IMR-90 (cell line): ENCODE measurements at regions not wholly inside any gene's neighbourhood (a gene's known extent, or its start where the extent isn't known, plus 50 kb on each side); places are given as distances from the start of the nearest gene placed in this dataset.

ENCODE experiments used
- ATAC-seq: fragments of 200-7000 bp; cut with Tn5 transposase; 2 replicates; pipeline ENCODE4 v1.9.1; 2020; ENCODE audit warnings: low read depth, mild to moderate bottlenecking, moderate library complexity
- BruUV-seq: library from RNA; stranded (reverse); fragments of 400-500 nt; replicated peaks from 2 replicates; lab custom pipeline; 2021; lab: Mats Ljungman, UMichigan
- CTCF ChIA-PET: fragments of 300-600 bp; formaldehyde crosslinking; extraction: SDS; loops from one replicate; lab custom pipeline; 2021; ENCODE audit warnings: antibody characterized with exemption; lab: Yijun Ruan, JAX
- POLR2A ChIA-PET: fragments of 300-600 bp; sonication (Branson Sonifier 250); formaldehyde crosslinking; loops from one replicate; lab custom pipeline; 2022; ENCODE audit warnings: antibody characterized with exemption; ENCODE audit not compliant: unreplicated experiment; lab: Charles Lee
- DNase-seq: peaks from one replicate; pipeline ENCODE4 v3.0.0; 2013
- H2AFZ ChIP-seq: replicated peaks from 2 replicates; pipeline ENCODE3; 2013; ENCODE audit warnings: low read length, mild to moderate bottlenecking; ENCODE audit not compliant: poor library complexity
- H2AK5ac ChIP-seq: 2 replicates; pipeline ENCODE4 v1.6.1; 2013; ENCODE audit warnings: low read depth, low read length, inconsistent platforms
- H2AK9ac ChIP-seq: replicated peaks from 2 replicates; pipeline ENCODE3; 2013; ENCODE audit warnings: mild to moderate bottlenecking, low read depth, low read length, moderate library complexity; ENCODE audit not compliant: poor library complexity
- H2BK120ac ChIP-seq: 2 replicates; pipeline ENCODE4 v1.6.1; 2013; ENCODE audit warnings: low read depth, low read length, inconsistent platforms
- H2BK15ac ChIP-seq: 3 replicates; pipeline ENCODE4 v1.6.1; 2013; ENCODE audit warnings: low read depth, low read length, inconsistent platforms
- H2BK20ac ChIP-seq: 2 replicates; pipeline ENCODE4 v1.6.1; 2013; ENCODE audit warnings: low read depth, mild to moderate bottlenecking, inconsistent platforms, low read length, moderate library complexity
- H2BK5ac ChIP-seq: 2 replicates; pipeline ENCODE4 v1.6.1; 2013; ENCODE audit warnings: mild to moderate bottlenecking, low read depth, low read length, inconsistent platforms; ENCODE audit not compliant: poor library complexity, severe bottlenecking
- H3K14ac ChIP-seq: replicated peaks from 2 replicates; pipeline ENCODE4 v1.6.1; 2013; ENCODE audit warnings: low read depth, low read length, inconsistent platforms
- H3K18ac ChIP-seq: 2 replicates; pipeline ENCODE4 v1.6.1; 2013; ENCODE audit warnings: low read depth, low read length, control low read depth
- H3K23ac ChIP-seq: 2 replicates; pipeline ENCODE4 v1.6.1; 2013; ENCODE audit warnings: low read depth, low read length, inconsistent platforms
- H3K27ac ChIP-seq: 2 replicates; pipeline ENCODE4 v1.5.1; 2013; ENCODE audit warnings: mild to moderate bottlenecking, control low read depth, low read length; ENCODE audit not compliant: insufficient read depth
- H3K27me3 ChIP-seq: 2 replicates; pipeline ENCODE4 v1.6.1; 2013; ENCODE audit warnings: low read length; ENCODE audit not compliant: control insufficient read depth, insufficient read depth
- H3K36me3 ChIP-seq: 2 replicates; pipeline ENCODE4 v1.6.1; 2013; ENCODE audit warnings: low read length, mixed read lengths; ENCODE audit not compliant: control insufficient read depth, insufficient read depth
- H3K4ac ChIP-seq: 2 replicates; pipeline ENCODE4 v1.6.1; 2013; ENCODE audit warnings: low read depth, low read length, inconsistent platforms
- H3K4me1 ChIP-seq: 2 replicates; pipeline ENCODE4 v1.6.1; 2013; ENCODE audit warnings: low read length, mixed read lengths; ENCODE audit not compliant: control insufficient read depth, insufficient read depth
- H3K4me2 ChIP-seq: 2 replicates; pipeline ENCODE4 v1.6.1; 2013; ENCODE audit warnings: low read depth, mild to moderate bottlenecking, control low read depth, low read length, moderate library complexity
- H3K4me3 ChIP-seq: 2 replicates; pipeline ENCODE4 v1.5.1; 2013; ENCODE audit warnings: low read depth, mild to moderate bottlenecking, control low read depth, low read length, moderate library complexity; ENCODE audit not compliant: insufficient read depth
- H3K56ac ChIP-seq: 2 replicates; pipeline ENCODE4 v1.6.1; 2013; ENCODE audit warnings: low read length, inconsistent platforms; ENCODE audit not compliant: insufficient read depth; ENCODE audit errors: extremely low read depth
- H3K79me1 ChIP-seq, 2 experiments: 2 replicates each; pipeline ENCODE4 v1.6.1; 2013; ENCODE audit warnings: low read length in 2 of 2, inconsistent platforms in 1 of 2, low read depth in 1 of 2
- H3K9ac ChIP-seq: 2 replicates; pipeline ENCODE4 v1.6.1; 2013; ENCODE audit warnings: low read depth, low read length, control low read depth
- H3K9me1 ChIP-seq: 2 replicates; pipeline ENCODE4 v1.6.1; 2013; ENCODE audit warnings: low read length, inconsistent platforms; ENCODE audit not compliant: insufficient read depth
- H3K9me3 ChIP-seq: 2 replicates; pipeline ENCODE4 v1.6.1; 2013; ENCODE audit warnings: low read length; ENCODE audit not compliant: control insufficient read depth, insufficient read depth
- H4K20me1 ChIP-seq: 2 replicates; pipeline ENCODE4 v1.6.1; 2013; ENCODE audit warnings: low read length, inconsistent platforms; ENCODE audit not compliant: insufficient read depth
- H4K5ac ChIP-seq: 2 replicates; pipeline ENCODE4 v1.6.1; 2013; ENCODE audit warnings: mild to moderate bottlenecking, low read depth, low read length, control low read depth
- H4K8ac ChIP-seq, 2 experiments: 2 replicates each; pipeline ENCODE4 v1.6.1; 2013; ENCODE audit warnings: low read depth in 2 of 2, low read length in 2 of 2, control low read depth in 1 of 2, inconsistent platforms in 1 of 2
- H4K91ac ChIP-seq: 2 replicates; pipeline ENCODE4 v1.6.1; 2013; ENCODE audit warnings: low read depth, low read length, inconsistent platforms; ENCODE audit not compliant: insufficient read depth
- ELK1 ChIP-seq: fragments of 150-350 bp; IDR thresholded peaks from 2 replicates; pipeline ENCODE4 v1.6.1; 2016; ENCODE audit warnings: low read depth, mild to moderate bottlenecking, low read length, moderate library complexity, borderline replicate concordance
- MAZ ChIP-seq: IDR thresholded peaks from 2 replicates; pipeline ENCODE4 v1.6.1; 2012; ENCODE audit warnings: low read depth, mild to moderate bottlenecking, low read length, improper control_type of control experiment, moderate library complexity, borderline replicate concordance
- WGBS, 2 experiments: methylation state at CpG; one replicate each; pipeline versions ENCODE4 v1.1.5 to v1.1.7; 2013; ENCODE audit warnings: missing lambda C conversion rate in 2 of 2; ENCODE audit not compliant: insufficient read length in 1 of 2; ENCODE audit errors: extremely low coverage in 2 of 2; 5-methylcytosine and 5-hydroxymethylcytosine counted together
- dilution Hi-C: fragments of 300-500 bp; cut with HindIII; formaldehyde crosslinking; loops from one replicate; pipeline ENCODE4 v1.14.3; 2018; ENCODE audit warnings: low sequenced_read_pairs; ENCODE audit not compliant: unreplicated experiment
- in situ Hi-C: fragments of 300-500 bp; cut with MboI; formaldehyde crosslinking; loops from 3 replicates; pipeline ENCODE4 v1.14.3; 2019; ENCODE audit warnings: low sequenced_read_pairs, inconsistent platforms, mixed read lengths
- intact Hi-C: fragments of 100-400 bp; cut with micrococcal nuclease; formaldehyde crosslinking; loops from 2 replicates; pipeline ENCODE4 v1.10.0; 2022

- Histone ChIP-seq H3K4ac (no peak overlapping the region), H2BK15ac (no peak overlapping the region), H3K4me2 (no peak overlapping the region), H2AK9ac (no peak overlapping the region), H4K8ac (no peak overlapping the region), H3K18ac (no peak overlapping the region), H3K56ac (no peak overlapping the region), H3K27ac (no peak overlapping the region), H4K91ac (no peak overlapping the region), H3K79me1 (no peaks in the 10 kb centered on the region), H3K14ac (no peak overlapping the region; the same call in 1 of the 2 replicates), H4K20me1 (no peaks in the 10 kb centered on the region), H3K4me3 (no peak overlapping the region), H3K27me3 (peaks cover 43% of the 10 kb centered on the region), H2BK120ac (no peak overlapping the region), H3K36me3 (no peaks in the 10 kb centered on the region), H3K9ac (no peak overlapping the region), H3K9me3 (no peaks in the 10 kb centered on the region), H3K9me1 (peaks cover 6% of the 10 kb centered on the region; the same call in 1 of the 2 replicates), H2BK20ac (no peak overlapping the region), H3K23ac (no peak overlapping the region), H4K5ac (no peak overlapping the region), H2BK5ac (no peak overlapping the region), H2AFZ (no peak overlapping the region), H2AK5ac (no peak overlapping the region), H3K4me1 (no peaks in the 10 kb centered on the region)
- in situ Hi-C loops: no loop called here
- no peak for ATAC-seq
- CTCF ChIA-PET: no interaction called here
- no TSS peak for BruUV-seq
- DNase-seq: no peak
- dilution Hi-C loops: no loop called here
- intact Hi-C loops: no loop called here
- no CpG with 5 or more reads among the region's 4 CpGs for WGBS, 2 experiments
- POLR2A ChIA-PET: no interaction called here
- TF ChIP-seq ELK1 (no peak), MAZ (no peak)
Measured at GRCh38 chr6:44725070-44725469, 337.6 kb downstream of the CDC5L start.
